ENCODE measurements at regions not wholly inside any gene's neighbourhood (a gene's known extent, or its start where the extent isn't known, plus 50 kb on each side); places are given as distances from the start of the nearest gene placed in this dataset.

DNA sequence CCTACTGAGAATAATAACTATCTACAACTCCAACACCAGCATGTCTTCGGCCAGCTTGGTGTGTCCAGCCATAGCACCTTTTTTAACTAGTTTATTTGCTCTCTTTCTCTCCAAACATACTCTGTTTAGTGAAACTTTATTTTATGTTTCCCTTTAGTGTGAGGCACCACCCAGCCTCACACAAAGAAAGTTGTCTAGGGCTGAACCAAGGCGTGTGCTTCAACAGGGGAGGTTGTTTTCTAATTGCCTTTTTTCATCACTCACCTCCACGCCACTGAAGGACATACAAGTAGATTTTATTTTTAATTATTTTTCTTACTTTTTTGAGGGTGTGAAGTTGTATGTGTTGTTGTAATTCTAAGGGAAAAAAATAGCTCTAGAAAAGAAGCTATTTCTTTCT, 125.6 kb upstream of the MARCKS start:
- no peaks in the 10 kb centered on the region for H3K9me2 ChIP-seq (ENCODE audit: low read depth, low read length)
- H3K4me3 ChIP-seq (ENCODE audit: low read depth, low read length, poor library complexity, severe bottlenecking): no peak overlapping the region
- no peak overlapping the region for H3K9ac ChIP-seq (ENCODE audit: low read length)

DNA sequence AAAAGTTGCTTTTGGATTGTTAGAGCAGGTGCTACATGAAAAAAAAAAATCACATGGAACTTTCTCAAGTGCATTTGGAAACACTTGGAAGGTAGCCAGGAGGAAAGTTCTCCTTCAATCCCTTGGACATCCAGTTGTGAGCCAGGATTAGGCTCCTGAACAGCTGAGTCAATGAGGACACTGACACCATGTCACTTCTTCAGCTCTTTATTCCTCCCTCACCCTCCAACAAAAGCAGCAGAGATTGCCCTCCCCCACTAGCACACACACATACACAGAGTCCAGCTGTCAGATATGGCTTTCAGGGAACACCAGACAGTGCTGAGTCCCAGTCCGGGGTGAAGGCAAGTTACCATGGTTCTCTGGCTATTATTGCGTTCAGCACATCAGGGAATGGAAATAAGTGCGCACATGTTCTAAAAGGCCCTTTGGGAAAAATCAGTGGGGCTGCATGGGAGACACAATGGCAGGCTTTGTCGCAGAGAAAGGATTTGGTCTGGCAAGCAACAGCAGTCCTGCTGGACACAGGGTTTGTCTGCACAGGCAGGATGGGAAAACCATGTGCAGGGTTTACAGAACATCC, 124.7 kb upstream of the MARCKS start:
- no peaks in the 10 kb centered on the region for H3K79me2 ChIP-seq (ENCODE audit: insufficient read depth, low read length)
- H4K20me1 ChIP-seq (ENCODE audit: insufficient read depth, low read length): no peaks in the 10 kb centered on the region
- no peaks in the 10 kb centered on the region for H3K4me1 ChIP-seq (ENCODE audit: insufficient read depth, low read length, severe bottlenecking)
- no peak overlapping the region for H3K4me2 ChIP-seq (ENCODE audit: low read length)
- H3K9me3 ChIP-seq (ENCODE audit: low read length): no peaks in the 10 kb centered on the region
- TF ChIP-seq, protein P1, sequence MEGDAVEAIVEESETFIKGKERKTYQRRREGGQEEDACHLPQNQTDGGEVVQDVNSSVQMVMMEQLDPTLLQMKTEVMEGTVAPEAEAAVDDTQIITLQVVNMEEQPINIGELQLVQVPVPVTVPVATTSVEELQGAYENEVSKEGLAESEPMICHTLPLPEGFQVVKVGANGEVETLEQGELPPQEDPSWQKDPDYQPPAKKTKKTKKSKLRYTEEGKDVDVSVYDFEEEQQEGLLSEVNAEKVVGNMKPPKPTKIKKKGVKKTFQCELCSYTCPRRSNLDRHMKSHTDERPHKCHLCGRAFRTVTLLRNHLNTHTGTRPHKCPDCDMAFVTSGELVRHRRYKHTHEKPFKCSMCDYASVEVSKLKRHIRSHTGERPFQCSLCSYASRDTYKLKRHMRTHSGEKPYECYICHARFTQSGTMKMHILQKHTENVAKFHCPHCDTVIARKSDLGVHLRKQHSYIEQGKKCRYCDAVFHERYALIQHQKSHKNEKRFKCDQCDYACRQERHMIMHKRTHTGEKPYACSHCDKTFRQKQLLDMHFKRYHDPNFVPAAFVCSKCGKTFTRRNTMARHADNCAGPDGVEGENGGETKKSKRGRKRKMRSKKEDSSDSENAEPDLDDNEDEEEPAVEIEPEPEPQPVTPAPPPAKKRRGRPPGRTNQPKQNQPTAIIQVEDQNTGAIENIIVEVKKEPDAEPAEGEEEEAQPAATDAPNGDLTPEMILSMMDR (IDR thresholded peaks at IDR 0.05; ENCODE audit: low read length): no peak
- no peak for TF ChIP-seq EZH2 (IDR thresholded peaks at IDR 0.05; ENCODE audit: borderline replicate concordance, low read length)
- no peak overlapping the region for H2AFZ ChIP-seq (ENCODE audit: low read length)
- no peaks in the 10 kb centered on the region for H3K27me3 ChIP-seq (ENCODE audit: insufficient read depth, low read length)
- H3K4me3 ChIP-seq (ENCODE audit: low read depth, low read length, poor library complexity, severe bottlenecking): no peak overlapping the region
- no peaks in the 10 kb centered on the region for H3K9me2 ChIP-seq (ENCODE audit: low read depth, low read length)
- H3K36me3 ChIP-seq (ENCODE audit: insufficient read depth, low read length): no peaks in the 10 kb centered on the region
- no peak overlapping the region for H3K9ac ChIP-seq (ENCODE audit: low read length)
- no peaks in the 10 kb centered on the region for H3F3A ChIP-seq (ENCODE audit: insufficient read depth, low read length)
- no peak overlapping the region for H3K27ac ChIP-seq (ENCODE audit: low read depth, low read length, poor library complexity, severe bottlenecking)

More for the DNA sequence above, 125.6 kb upstream of the MARCKS start:
- Histone ChIP-seq H3K4me2 (ENCODE audit: low read length) (no peak overlapping the region), H4K20me1 (ENCODE audit: insufficient read depth, low read length) (no peaks in the 10 kb centered on the region), H3K9me3 (ENCODE audit: low read length) (no peaks in the 10 kb centered on the region), H3K27ac (ENCODE audit: low read depth, low read length, poor library complexity, severe bottlenecking) (no peak overlapping the region), H3K36me3 (ENCODE audit: insufficient read depth, low read length) (no peaks in the 10 kb centered on the region), H3K27me3 (ENCODE audit: insufficient read depth, low read length) (no peaks in the 10 kb centered on the region), H3K79me2 (ENCODE audit: insufficient read depth, low read length) (no peaks in the 10 kb centered on the region), H3K4me1 (ENCODE audit: insufficient read depth, low read length, severe bottlenecking) (no peaks in the 10 kb centered on the region), H3F3A (ENCODE audit: insufficient read depth, low read length) (no peaks in the 10 kb centered on the region), H2AFZ (ENCODE audit: low read length) (no peak overlapping the region)
- TF ChIP-seq, protein P1 (IDR thresholded peaks at IDR 0.05; ENCODE audit: low read length): no peak
- no peak for TF ChIP-seq EZH2 (IDR thresholded peaks at IDR 0.05; ENCODE audit: borderline replicate concordance, low read length)

DNA sequence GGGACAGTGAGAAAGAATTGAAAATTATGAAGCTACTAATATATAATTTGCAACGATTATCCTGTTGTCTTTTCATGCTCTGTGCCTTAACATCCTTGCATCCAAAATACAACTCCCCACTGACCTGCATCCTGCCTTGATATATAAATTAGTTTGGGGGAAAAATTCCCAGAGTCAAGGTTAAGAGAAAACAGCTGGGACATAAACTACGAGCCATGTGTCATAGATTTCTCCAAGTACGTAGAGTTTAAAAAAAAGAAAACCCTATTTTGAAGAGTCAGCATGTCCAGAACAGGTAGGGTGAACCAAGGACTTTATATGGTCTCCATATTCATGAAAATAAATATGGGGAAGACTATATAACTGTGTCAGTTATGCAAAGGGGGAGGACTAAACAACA, 123.8 kb upstream of the MARCKS start:
- Histone ChIP-seq H3K9ac (ENCODE audit: low read length) (no peak overlapping the region), H2AFZ (ENCODE audit: low read length) (no peak overlapping the region), H3K79me2 (ENCODE audit: insufficient read depth, low read length) (no peaks in the 10 kb centered on the region), H3K27ac (ENCODE audit: low read depth, low read length, poor library complexity, severe bottlenecking) (no peak overlapping the region), H3K36me3 (ENCODE audit: insufficient read depth, low read length) (no peaks in the 10 kb centered on the region), H3K9me2 (ENCODE audit: low read depth, low read length) (no peaks in the 10 kb centered on the region), H3K4me2 (ENCODE audit: low read length) (no peak overlapping the region), H3F3A (ENCODE audit: insufficient read depth, low read length) (no peaks in the 10 kb centered on the region), H3K27me3 (ENCODE audit: insufficient read depth, low read length) (no peaks in the 10 kb centered on the region), H4K20me1 (ENCODE audit: insufficient read depth, low read length) (no peaks in the 10 kb centered on the region), H3K9me3 (ENCODE audit: low read length) (no peaks in the 10 kb centered on the region), H3K4me3 (ENCODE audit: low read depth, low read length, poor library complexity, severe bottlenecking) (no peak overlapping the region), H3K4me1 (ENCODE audit: insufficient read depth, low read length, severe bottlenecking) (no peaks in the 10 kb centered on the region)
- no peak for TF ChIP-seq EZH2 (IDR thresholded peaks at IDR 0.05; ENCODE audit: borderline replicate concordance, low read length)
- TF ChIP-seq, protein P1 (IDR thresholded peaks at IDR 0.05; ENCODE audit: low read length): no peak
